AML-193 (cell line): ENCODE measurements at regions not wholly inside any gene's neighbourhood (a gene's known extent, or its start where the extent isn't known, plus 50 kb on each side); places are given as distances from the start of the nearest gene placed in this dataset.

Source experiments
- DNase-seq, 2 experiments: peaks; one replicate each; lab custom pipeline; 2025; lab: John Stamatoyannopoulos, UW

GRCh38 chr20:16946097-16946496, 197.9 kb downstream of the OTOR start:
- DNase-seq, result no peak

GRCh38 chr20:16947479-16947878, 199.3 kb downstream of the OTOR start:
- DNase-seq, result no peak

- DNase-seq, result no peak
Measured at GRCh38 chr20:16951876-16952275, 203.7 kb downstream of the OTOR start.

GRCh38 chr20:16952965-16953364, 204.8 kb downstream of the OTOR start:
- DNase-seq, result no peak

- DNase-seq, result no peak
Measured at GRCh38 chr20:16953858-16954257, 205.7 kb downstream of the OTOR start.

GRCh38 chr20:16955462-16955861, 207.3 kb downstream of the OTOR start:
- DNase-seq, result no peak

- DNase-seq, result no peak
Measured at GRCh38 chr20:16955971-16956370, 207.8 kb downstream of the OTOR start.

GRCh38 chr20:16965401-16965800, 217.2 kb downstream of the OTOR start:
- no peak for DNase-seq

GRCh38 chr20:16966276-16966880, 218.2 kb downstream of the OTOR start:
- DNase-seq, result no peak

- no peak for DNase-seq
Measured at GRCh38 chr20:16968099-16968498, 219.9 kb downstream of the OTOR start.

GRCh38 chr20:16970776-16971175, 222.6 kb downstream of the OTOR start:
- DNase-seq, result no peak

GRCh38 chr20:16974080-16974854, 226.1 kb downstream of the OTOR start:
- DNase-seq, result no peak

GRCh38 chr20:16974855-16975162, 226.7 kb downstream of the OTOR start:
- DNase-seq, result no peak

GRCh38 chr20:16975682-16976081, 227.5 kb downstream of the OTOR start:
- no peak for DNase-seq

- no peak for DNase-seq
Measured at GRCh38 chr20:16978497-16978896, 230.3 kb downstream of the OTOR start.

GRCh38 chr20:16982091-16982726, 234.1 kb downstream of the OTOR start:
- no peak for DNase-seq

- no peak for DNase-seq
Measured at GRCh38 chr20:16984481-16984880, 236.3 kb downstream of the OTOR start.

- DNase-seq, result no peak
Measured at GRCh38 chr20:17003170-17003870, 223.5 kb upstream of the PCSK2 start.

- DNase-seq, result no peak
Measured at GRCh38 chr20:17010181-17010580, 216.7 kb upstream of the PCSK2 start.

GRCh38 chr20:17012546-17013226, 214.2 kb upstream of the PCSK2 start:
- no peak for DNase-seq

GRCh38 chr20:17014217-17014616, 212.6 kb upstream of the PCSK2 start:
- no peak for DNase-seq

GRCh38 chr20:17014756-17015366, 212.0 kb upstream of the PCSK2 start:
- no peak for DNase-seq
